GM21786 (cell line): ENCODE measurements at regions not wholly inside any gene's neighbourhood (a gene's known extent, or its start where the extent isn't known, plus 50 kb on each side); places are given as distances from the start of the nearest gene placed in this dataset.
"Not testable (repeated sequence)": the region's sequence is repeated elsewhere in the genome, so short reads cannot be mapped to it uniquely, and the experiment has no call there.

Experiments
- ATAC-seq: cut with Tn5 transposase; IDR thresholded peaks from one replicate; pipeline ENCODE4 v1.9.1; 2021; ENCODE audit not compliant: unreplicated experiment

- no peak for ATAC-seq
These were observed 105.3 kb upstream of the C2CD4B start for GRCh38 chr15:62270216-62270921.

GRCh38 chr15:62272290-62272689 is 107.2 kb upstream of the C2CD4B start:
- no peak for ATAC-seq

GRCh38 chr15:62275831-62276230 is 110.7 kb upstream of the C2CD4B start:
- ATAC-seq: no peak

- ATAC-seq: no peak
These were observed 112.8 kb upstream of the C2CD4B start for GRCh38 chr15:62277816-62278394.

- ATAC-seq: no peak
These were observed 113.4 kb upstream of the C2CD4B start for GRCh38 chr15:62278534-62278933.

GRCh38 chr15:62279041-62279440 is 114.0 kb upstream of the C2CD4B start:
- no peak for ATAC-seq

GRCh38 chr15:62280625-62281024 is 115.5 kb upstream of the C2CD4B start:
- no peak for ATAC-seq

- not testable (repeated sequence) for ATAC-seq
These were observed 116.7 kb upstream of the C2CD4B start for GRCh38 chr15:62281801-62282200.

GRCh38 chr15:62287066-62287857 is 122.2 kb upstream of the C2CD4B start:
- ATAC-seq: no peak

- ATAC-seq: no peak
These were observed 123.4 kb upstream of the C2CD4B start for GRCh38 chr15:62288361-62289017.

- ATAC-seq: no peak
These were observed 126.2 kb upstream of the C2CD4B start for GRCh38 chr15:62291262-62291661.

GRCh38 chr15:62296756-62297507 is 131.8 kb upstream of the C2CD4B start:
- no peak for ATAC-seq

GRCh38 chr15:62297522-62297921 is 132.4 kb upstream of the C2CD4B start:
- no peak for ATAC-seq

GRCh38 chr15:62297933-62298332 is 132.8 kb upstream of the C2CD4B start:
- no peak for ATAC-seq

- ATAC-seq: no peak
These were observed 133.7 kb upstream of the C2CD4B start for GRCh38 chr15:62298811-62299210.

GRCh38 chr15:62299541-62299940 is 134.5 kb upstream of the C2CD4B start:
- no peak for ATAC-seq

GRCh38 chr15:62301993-62302675 is 137.0 kb upstream of the C2CD4B start:
- ATAC-seq: no peak

- ATAC-seq: no peak
These were observed 141.9 kb upstream of the C2CD4B start for GRCh38 chr15:62306851-62307504.

- no peak for ATAC-seq
These were observed 142.5 kb upstream of the C2CD4B start for GRCh38 chr15:62307551-62307950.
